Activated CD4-positive, alpha-beta memory T cell treated with anti-CD3 and anti-CD28 coated beads, Interleukin-2, amount 10 ng/mL, durations not matched to agents 7 days and 5 days (primary cell): ENCODE measurements at regions not wholly inside any gene's neighbourhood (a gene's known extent, or its start where the extent isn't known, plus 50 kb on each side); places are given as distances from the start of the nearest gene placed in this dataset.

Experiments
- CTCF ChIA-PET: fragments of 350-600 bp; sonication (Branson Sonifier 250); formaldehyde crosslinking; loops from one replicate; lab custom pipeline; 2021; ENCODE audit warnings: antibody characterized with exemption, inconsistent platforms; lab: Charles Lee
- POLR2A ChIA-PET: fragments of 350-600 bp; sonication (Branson Sonifier 250); formaldehyde crosslinking; loops from one replicate; lab custom pipeline; 2021; ENCODE audit warnings: antibody characterized with exemption; lab: Charles Lee
- DNase-seq: peaks from one replicate; pipeline ENCODE4 v3.0.0-alpha.2; 2020
- H3K27ac Mint-ChIP-seq: one replicate; pipeline ENCODE4 v1.8.0; 2021; ENCODE audit warnings: mild to moderate bottlenecking, mixed read lengths
- H3K27me3 Mint-ChIP-seq: one replicate; pipeline ENCODE4 v1.8.0; 2021; ENCODE audit warnings: mixed read lengths
- H3K36me3 Mint-ChIP-seq: one replicate; pipeline ENCODE4 v1.8.0; 2021; ENCODE audit warnings: low read depth, mixed read lengths
- H3K4me1 Mint-ChIP-seq: one replicate; pipeline ENCODE4 v1.8.0; 2021; ENCODE audit warnings: mixed read lengths
- H3K4me3 Mint-ChIP-seq: one replicate; pipeline ENCODE4 v1.8.0; 2021; ENCODE audit warnings: mild to moderate bottlenecking, mixed read lengths
- H3K9me3 Mint-ChIP-seq: one replicate; pipeline ENCODE4 v1.8.0; 2021; ENCODE audit warnings: mixed read lengths

DNA sequence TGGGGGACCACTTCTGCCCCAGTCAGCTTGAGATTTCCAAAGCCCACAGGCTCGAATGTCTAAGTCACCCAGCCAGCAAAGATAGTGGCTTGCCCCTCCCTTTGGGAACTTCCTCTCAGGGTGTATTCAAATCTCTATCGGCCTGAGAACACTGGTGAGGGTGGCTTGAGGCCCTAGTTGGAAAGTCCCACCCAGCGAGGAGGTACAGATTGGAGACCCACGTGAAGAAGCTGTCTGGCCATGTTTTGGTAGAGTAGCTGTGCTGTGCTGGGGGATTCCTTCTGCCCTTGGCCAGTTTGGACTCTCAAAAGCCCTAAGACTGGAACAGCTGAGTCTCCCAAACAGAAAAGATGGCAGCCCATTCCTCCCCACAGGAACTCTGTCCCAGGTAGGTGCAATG is 172.7 kb upstream of the RIOK2 start:
- DNase-seq: no peak
- Mint-ChIP-seq H3K27me3 (no peaks in the 10 kb centered on the region), H3K9me3 (peaks cover 21% of the 10 kb centered on the region), H3K27ac (no peak overlapping the region), H3K36me3 (no peaks in the 10 kb centered on the region), H3K4me3 (no peak overlapping the region), H3K4me1 (no peaks in the 10 kb centered on the region)
- POLR2A ChIA-PET: no interaction called here
- CTCF ChIA-PET: no interaction called here

DNA sequence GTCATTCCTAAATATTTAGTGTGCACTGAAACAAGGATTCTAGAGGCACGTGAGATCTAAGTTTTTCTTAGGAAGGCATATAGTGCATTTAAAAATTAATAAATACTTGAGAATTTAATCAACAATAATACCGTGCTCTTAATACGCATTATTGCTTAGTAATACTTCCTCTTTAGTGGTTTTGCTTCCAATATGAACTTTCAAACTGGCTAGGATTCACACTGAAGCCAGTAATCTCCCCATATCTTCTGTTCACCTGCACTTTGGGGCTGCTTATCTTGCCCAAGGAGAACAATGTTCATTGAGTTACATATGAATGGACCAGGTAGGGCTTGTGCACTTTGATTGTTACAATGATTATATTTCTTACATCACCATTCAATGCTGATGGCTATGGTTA is 180.5 kb upstream of the RIOK2 start:
- H3K27ac Mint-ChIP-seq: no peak overlapping the region
- ChIA-PET POLR2A (no interaction called here), CTCF (no interaction called here)
- peaks cover 3% of the 10 kb centered on the region for H3K9me3 Mint-ChIP-seq
- DNase-seq: no peak
- H3K4me1 Mint-ChIP-seq: no peaks in the 10 kb centered on the region
- H3K36me3 Mint-ChIP-seq: no peaks in the 10 kb centered on the region
- no peak overlapping the region for H3K4me3 Mint-ChIP-seq
- no peaks in the 10 kb centered on the region for H3K27me3 Mint-ChIP-seq

DNA sequence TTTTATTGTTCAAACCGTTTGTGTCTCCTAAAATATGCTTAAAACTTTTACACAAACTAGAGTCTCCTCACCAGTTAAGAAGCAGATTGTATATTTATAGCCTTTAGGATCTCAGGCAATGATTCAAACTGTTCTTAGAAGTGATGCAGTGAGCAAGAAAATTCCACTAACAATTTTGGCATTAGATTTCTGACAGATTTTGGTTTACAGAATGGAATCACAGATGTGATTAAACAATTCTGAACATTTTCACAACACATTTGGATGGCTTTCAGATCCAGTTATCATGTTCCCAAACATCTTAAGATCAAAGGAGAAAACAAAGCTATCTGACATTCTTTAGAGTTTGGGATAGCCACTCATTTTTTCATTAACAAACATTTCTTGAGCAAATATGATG is 181.7 kb upstream of the RIOK2 start:
- no peak overlapping the region for H3K27ac Mint-ChIP-seq

GRCh38 chr5:97365163-97365845 is 182.3 kb upstream of the RIOK2 start:
- ChIA-PET POLR2A (no interaction called here), CTCF (no interaction called here)
- Mint-ChIP-seq H3K4me1 (no peaks in the 10 kb centered on the region), H3K27me3 (no peaks in the 10 kb centered on the region), H3K36me3 (no peaks in the 10 kb centered on the region), H3K4me3 (no peak overlapping the region), H3K27ac (no peak overlapping the region), H3K9me3 (peaks cover 5% of the 10 kb centered on the region)
- no peak for DNase-seq

More for the DNA sequence above, 181.7 kb upstream of the RIOK2 start:
- Mint-ChIP-seq H3K36me3 (no peaks in the 10 kb centered on the region), H3K27me3 (no peaks in the 10 kb centered on the region), H3K9me3 (peaks cover 4% of the 10 kb centered on the region), H3K4me1 (no peaks in the 10 kb centered on the region), H3K4me3 (no peak overlapping the region)
- DNase-seq: no peak
- POLR2A ChIA-PET: no interaction called here
- CTCF ChIA-PET: no interaction called here

DNA sequence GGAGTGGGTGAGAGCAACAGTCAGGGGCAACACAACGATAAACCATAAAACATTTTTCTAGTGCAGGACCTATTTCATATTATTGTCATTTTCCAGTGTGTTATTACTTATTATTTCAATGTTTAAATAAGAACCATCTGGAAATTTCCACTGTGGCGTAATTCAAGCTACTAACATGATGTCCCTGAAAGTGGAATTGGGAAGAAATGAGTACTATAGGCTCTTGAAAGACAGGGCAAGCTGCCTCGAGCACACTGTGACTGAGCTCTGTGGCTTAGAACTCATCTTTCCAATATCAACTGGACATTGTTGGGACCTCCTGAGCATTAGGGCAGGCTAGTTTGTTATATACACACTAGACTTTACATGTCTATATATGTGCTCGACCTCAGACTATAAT is 182.9 kb upstream of the RIOK2 start:
- no peak for DNase-seq
- Mint-ChIP-seq H3K36me3 (no peaks in the 10 kb centered on the region), H3K27ac (no peak overlapping the region), H3K4me3 (no peak overlapping the region), H3K4me1 (no peaks in the 10 kb centered on the region), H3K9me3 (peaks cover 4% of the 10 kb centered on the region), H3K27me3 (no peaks in the 10 kb centered on the region)
- POLR2A ChIA-PET: no interaction called here
- CTCF ChIA-PET: no interaction called here

DNA sequence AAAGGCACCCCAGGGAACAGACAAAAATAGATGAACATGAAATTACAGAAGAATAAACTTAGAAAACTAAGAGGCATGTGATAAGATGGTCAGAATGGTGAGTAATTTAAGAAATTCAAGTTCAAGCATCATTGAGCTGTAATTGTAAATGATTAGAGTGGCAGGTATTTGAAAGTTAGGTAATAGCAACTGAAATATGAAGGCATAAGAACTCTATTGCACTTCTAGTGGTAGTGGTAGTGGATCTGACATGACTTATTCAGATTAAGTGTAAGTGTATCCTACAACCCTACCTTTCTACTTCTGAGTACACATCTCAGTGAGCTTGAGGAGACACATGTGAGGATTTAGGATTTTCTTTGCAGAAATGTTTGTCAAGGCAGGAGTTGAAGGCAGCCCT is 192.9 kb upstream of the RIOK2 start:
- Mint-ChIP-seq H3K27ac (no peak overlapping the region), H3K4me1 (no peaks in the 10 kb centered on the region), H3K4me3 (no peak overlapping the region), H3K36me3 (no peaks in the 10 kb centered on the region), H3K9me3 (no peaks in the 10 kb centered on the region), H3K27me3 (no peaks in the 10 kb centered on the region)
- no peak for DNase-seq
- CTCF ChIA-PET: no interaction called here
- POLR2A ChIA-PET: no interaction called here

DNA sequence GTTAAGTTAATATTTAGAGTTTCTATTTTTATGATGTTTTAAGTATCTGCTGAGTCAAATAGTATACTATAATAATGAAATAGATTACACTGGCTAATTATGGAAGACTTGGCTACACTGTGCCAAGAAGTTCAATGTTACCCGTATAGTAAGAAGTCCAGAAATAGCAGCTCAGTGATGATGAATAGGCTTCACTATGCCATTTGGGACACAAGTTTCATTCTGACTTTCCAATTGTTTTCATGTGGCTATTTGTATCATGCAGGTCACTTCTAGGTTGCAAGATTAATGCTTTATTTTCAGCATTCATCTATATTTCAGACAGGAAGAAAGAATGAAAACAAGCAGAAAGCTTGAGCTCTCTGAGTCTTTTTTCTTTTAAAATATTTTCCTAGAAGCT is 194.5 kb upstream of the RIOK2 start:
- Mint-ChIP-seq H3K4me3 (no peak overlapping the region), H3K9me3 (no peaks in the 10 kb centered on the region), H3K27ac (no peak overlapping the region), H3K36me3 (no peaks in the 10 kb centered on the region), H3K27me3 (no peaks in the 10 kb centered on the region), H3K4me1 (no peaks in the 10 kb centered on the region)
- ChIA-PET POLR2A (no interaction called here), CTCF (no interaction called here)
- no peak for DNase-seq

GRCh38 chr5:97383996-97384395 is 200.9 kb upstream of the RIOK2 start:
- H3K4me3 Mint-ChIP-seq: no peak overlapping the region
- no peak for DNase-seq
- CTCF ChIA-PET: no interaction called here
- H3K27me3 Mint-ChIP-seq: no peaks in the 10 kb centered on the region
- H3K9me3 Mint-ChIP-seq: no peaks in the 10 kb centered on the region
- POLR2A ChIA-PET: no interaction called here
- H3K4me1 Mint-ChIP-seq: no peaks in the 10 kb centered on the region
- H3K27ac Mint-ChIP-seq: no peak overlapping the region
- H3K36me3 Mint-ChIP-seq: no peaks in the 10 kb centered on the region

DNA sequence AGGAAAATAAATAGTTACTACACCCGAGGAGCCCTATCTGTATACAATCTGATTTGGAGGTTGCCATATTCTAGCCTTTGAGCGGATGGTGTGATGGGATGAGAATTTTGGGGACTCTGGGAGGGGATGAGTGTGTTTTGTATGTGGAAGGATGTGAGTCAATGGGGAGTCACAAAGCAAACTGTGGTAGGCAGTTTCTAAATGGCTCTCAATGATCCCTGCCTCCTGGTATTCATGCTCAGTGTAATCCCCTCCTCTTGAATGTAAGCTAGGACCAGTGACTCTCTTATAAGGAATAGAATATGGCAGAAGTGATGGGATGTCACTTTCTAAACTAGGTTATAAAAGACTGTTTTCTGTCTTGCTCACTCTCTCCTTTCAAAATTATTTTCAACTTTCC is 205.7 kb upstream of the RIOK2 start:
- no peak for DNase-seq
- CTCF ChIA-PET: no interaction called here
- POLR2A ChIA-PET: no interaction called here
- no peaks in the 10 kb centered on the region for H3K36me3 Mint-ChIP-seq
- no peaks in the 10 kb centered on the region for H3K27me3 Mint-ChIP-seq
- no peak overlapping the region for H3K27ac Mint-ChIP-seq
- no peak overlapping the region for H3K4me3 Mint-ChIP-seq
- no peaks in the 10 kb centered on the region for H3K4me1 Mint-ChIP-seq
- H3K9me3 Mint-ChIP-seq: peaks cover under 1% of the 10 kb centered on the region

GRCh38 chr5:97400537-97400936 is 217.5 kb upstream of the RIOK2 start:
- H3K4me3 Mint-ChIP-seq: no peak overlapping the region
- no peak for DNase-seq
- POLR2A ChIA-PET: no interaction called here
- CTCF ChIA-PET: no interaction called here
- no peaks in the 10 kb centered on the region for H3K36me3 Mint-ChIP-seq
- H3K9me3 Mint-ChIP-seq: no peaks in the 10 kb centered on the region
- no peaks in the 10 kb centered on the region for H3K27me3 Mint-ChIP-seq
- no peak overlapping the region for H3K27ac Mint-ChIP-seq
- H3K4me1 Mint-ChIP-seq: no peaks in the 10 kb centered on the region

DNA sequence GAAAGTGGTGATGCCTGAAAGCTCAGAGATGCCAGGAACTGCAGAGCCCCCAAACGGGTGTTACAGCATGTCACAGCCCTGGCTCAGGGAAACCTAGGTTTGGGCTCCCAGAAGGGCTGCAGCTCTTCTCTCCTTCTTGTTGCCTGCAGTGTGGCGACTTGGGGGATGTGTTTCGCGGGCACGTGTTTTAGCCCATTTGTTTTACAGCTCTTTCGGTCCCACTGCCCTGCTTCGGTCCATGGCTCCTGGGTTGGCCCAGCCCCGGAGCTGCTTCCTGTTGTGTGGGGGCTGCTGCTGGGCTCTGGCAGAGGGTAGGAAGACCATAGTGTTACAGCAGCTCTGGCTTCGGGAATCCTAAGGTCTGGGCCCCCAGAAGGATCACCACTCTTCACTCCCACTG is 222.9 kb upstream of the RIOK2 start:
- DNase-seq: no peak
- Mint-ChIP-seq H3K4me1 (no peaks in the 10 kb centered on the region), H3K36me3 (no peaks in the 10 kb centered on the region), H3K27ac (no peak overlapping the region), H3K9me3 (no peaks in the 10 kb centered on the region), H3K27me3 (no peaks in the 10 kb centered on the region), H3K4me3 (no peak overlapping the region)
- ChIA-PET CTCF (no interaction called here), POLR2A (no interaction called here)

- DNase-seq: no peak
- Mint-ChIP-seq H3K27ac (no peak overlapping the region), H3K27me3 (no peaks in the 10 kb centered on the region), H3K4me3 (no peak overlapping the region), H3K4me1 (no peaks in the 10 kb centered on the region), H3K9me3 (no peaks in the 10 kb centered on the region), H3K36me3 (no peaks in the 10 kb centered on the region)
- CTCF ChIA-PET: no interaction called here
- POLR2A ChIA-PET: no interaction called here
Measured at GRCh38 chr5:97406946-97407676, 224.1 kb upstream of the RIOK2 start.

- no peaks in the 10 kb centered on the region for H3K36me3 Mint-ChIP-seq
- no peak overlapping the region for H3K4me3 Mint-ChIP-seq
- no peak for DNase-seq
- H3K27me3 Mint-ChIP-seq: no peaks in the 10 kb centered on the region
- H3K9me3 Mint-ChIP-seq: no peaks in the 10 kb centered on the region
- H3K4me1 Mint-ChIP-seq: no peaks in the 10 kb centered on the region
- no peak overlapping the region for H3K27ac Mint-ChIP-seq
- ChIA-PET POLR2A (no interaction called here), CTCF (no interaction called here)
Measured at GRCh38 chr5:97408331-97408730, 225.3 kb upstream of the RIOK2 start.

- DNase-seq: no peak
- Mint-ChIP-seq H3K27me3 (no peaks in the 10 kb centered on the region), H3K27ac (no peak overlapping the region), H3K4me3 (no peak overlapping the region), H3K36me3 (no peaks in the 10 kb centered on the region), H3K9me3 (no peaks in the 10 kb centered on the region), H3K4me1 (no peaks in the 10 kb centered on the region)
- POLR2A ChIA-PET: no interaction called here
- CTCF ChIA-PET: no interaction called here
Measured at GRCh38 chr5:97412959-97413358, 229.9 kb upstream of the RIOK2 start.
